Mucosa of descending colon (tissue), 3 donors: ENCODE measurements at regions not wholly inside any gene's neighbourhood (a gene's known extent, or its start where the extent isn't known, plus 50 kb on each side); places are given as distances from the start of the nearest gene placed in this dataset.

ENCODE experiments used
- ATAC-seq: fragments of 200-7000 bp; cut with Tn5 transposase; one replicate; pipeline ENCODE4 v1.9.1; 2020; ENCODE audit warnings: mild to moderate bottlenecking, moderate library complexity
- DNase-seq, 3 donors: peaks; one replicate each; pipeline ENCODE4 v3.0.0-alpha.2; 2020
- H3K36me3 ChIP-seq: fragments of 200-600 bp; one replicate; pipeline ENCODE4 v1.8.0; 2021; ENCODE audit warnings: low read depth, mild to moderate bottlenecking
- H3K4me1 ChIP-seq: fragments of 200-600 bp; one replicate; pipeline ENCODE4 v1.8.0; 2021; ENCODE audit warnings: low read depth, mild to moderate bottlenecking
- H3K4me3 ChIP-seq: fragments of 200-600 bp; one replicate; pipeline ENCODE4 v1.8.0; 2021; ENCODE audit warnings: mild to moderate bottlenecking
- H3K9me3 ChIP-seq: fragments of 200-600 bp; one replicate; pipeline ENCODE4 v1.8.0; 2021; ENCODE audit warnings: mild to moderate bottlenecking
- CTCF ChIP-seq: fragments of 200-600 bp; IDR thresholded peaks from one replicate; pipeline ENCODE4 v1.8.0; 2022; ENCODE audit warnings: antibody characterized with exemption, mild to moderate bottlenecking
- intact Hi-C, 2 donors: fragments of 100-400 bp; cut with DNase I in 1 of 2; cut with micrococcal nuclease in 1 of 2; formaldehyde crosslinking; loops; one replicate each; pipeline versions ENCODE4 v1.11.0 to v1.11.1; 2022; cut with DNase I, micrococcal nuclease
- donor health status: DM: no; HTN: no; CAD: no; lungs with moderate emphysema.
- donor health status: DM: no; HTN: no; CAD: no.
- donor health status: DM: no; HTN: yes; CAD: no.

- ATAC-seq (no peak), DNase-seq (no peak)
- intact Hi-C loops, result no loop called here
- Histone ChIP-seq H3K4me1 (no peaks in the 10 kb centered on the region), H3K36me3 (no peaks in the 10 kb centered on the region), H3K9me3 (no peaks in the 10 kb centered on the region), H3K4me3 (no peak overlapping the region)
- TF ChIP-seq CTCF, result no peak
These were observed 1531.5 kb upstream of the B3GALT2 start for GRCh38 chr1:194717941-194718340.

GRCh38 chr1:194717334-194717733, 1530.9 kb upstream of the B3GALT2 start:
- no peaks in the 10 kb centered on the region for H3K36me3 ChIP-seq
- ATAC-seq, result no peak
- H3K4me3 ChIP-seq, result no peak overlapping the region
- no peaks in the 10 kb centered on the region for H3K4me1 ChIP-seq
- no peak for DNase-seq
- no peaks in the 10 kb centered on the region for H3K9me3 ChIP-seq
- intact Hi-C loops, result no loop called here
- no peak for TF ChIP-seq CTCF

- Histone ChIP-seq H3K4me1 (no peaks in the 10 kb centered on the region), H3K4me3 (no peak overlapping the region), H3K9me3 (no peaks in the 10 kb centered on the region), H3K36me3 (no peaks in the 10 kb centered on the region)
- ATAC-seq, result no peak
- no peak for DNase-seq
- TF ChIP-seq CTCF, result no peak
- intact Hi-C loops, result no loop called here
These were observed 1524.3 kb upstream of the B3GALT2 start for GRCh38 chr1:194710671-194711070.

- ATAC-seq, result no peak
- Histone ChIP-seq H3K4me3 (no peak overlapping the region), H3K4me1 (no peaks in the 10 kb centered on the region), H3K36me3 (no peaks in the 10 kb centered on the region), H3K9me3 (no peaks in the 10 kb centered on the region)
- no peak for TF ChIP-seq CTCF
- no peak for DNase-seq
- intact Hi-C loops, result no loop called here
These were observed 1523.0 kb upstream of the B3GALT2 start for GRCh38 chr1:194709439-194709838.

- Histone ChIP-seq H3K36me3 (no peaks in the 10 kb centered on the region), H3K4me1 (no peaks in the 10 kb centered on the region), H3K4me3 (no peak overlapping the region), H3K9me3 (no peaks in the 10 kb centered on the region)
- ATAC-seq, result no peak
- TF ChIP-seq CTCF, result no peak
- no peak for DNase-seq
- intact Hi-C loops, result no loop called here
These were observed 1520.7 kb upstream of the B3GALT2 start for GRCh38 chr1:194707074-194707473.

GRCh38 chr1:194705123-194705854, 1518.9 kb upstream of the B3GALT2 start:
- TF ChIP-seq CTCF, result no peak
- ATAC-seq (no peak), DNase-seq (no peak)
- Histone ChIP-seq H3K4me1 (no peaks in the 10 kb centered on the region), H3K4me3 (no peak overlapping the region), H3K9me3 (no peaks in the 10 kb centered on the region), H3K36me3 (no peaks in the 10 kb centered on the region)
- intact Hi-C loops, result no loop called here
